H1 (cell line): ENCODE measurements at regions not wholly inside any gene's neighbourhood (a gene's known extent, or its start where the extent isn't known, plus 50 kb on each side); places are given as distances from the start of the nearest gene placed in this dataset.
"Not testable (repeated sequence)": the region's sequence is repeated elsewhere in the genome, so short reads cannot be mapped to it uniquely, and the experiment has no call there.

Source experiments
- CTCF ChIA-PET: fragments of 300-600 bp; sonication (Branson Sonifier 250); formaldehyde crosslinking; loops from one replicate; lab custom pipeline; 2021; ENCODE audit not compliant: partially characterized antibody; lab: Charles Lee
- POLR2A ChIA-PET: fragments of 300-600 bp; sonication (Branson Sonifier 250); formaldehyde crosslinking; loops from one replicate; lab custom pipeline; 2021; ENCODE audit warnings: inconsistent platforms; ENCODE audit not compliant: partially characterized antibody; lab: Charles Lee
- DNase-seq, 2 experiments: peaks; one replicate each; pipeline versions ENCODE4 v3.0.0 to v3.0.0-alpha.2; 2010 to 2022; ENCODE audit warnings: low spot score in 2 of 2, low read depth in 1 of 2, mixed read lengths in 1 of 2
- FAIRE-seq: peaks from 2 replicates; lab custom pipeline; 2011; peaks lifted over from hg19 to GRCh38; lab: Jason Lieb, UNC
- H2AFZ ChIP-seq: 2 replicates; pipeline ENCODE4 v1.8.1; 2012; ENCODE audit warnings: low read length, inconsistent platforms
- H2AK5ac ChIP-seq: 2 replicates; pipeline ENCODE4 v1.6.1; 2013; ENCODE audit warnings: low read depth, low read length
- H2BK120ac ChIP-seq: replicated peaks from 2 replicates; pipeline ENCODE3; 2013; ENCODE audit warnings: low read depth, low read length, inconsistent platforms
- H2BK12ac ChIP-seq: 2 replicates; pipeline ENCODE4 v1.6.1; 2013; ENCODE audit warnings: low read depth, low read length
- H2BK15ac ChIP-seq: 2 replicates; pipeline ENCODE4 v1.6.1; 2013; ENCODE audit warnings: low read length
- H2BK20ac ChIP-seq: 2 replicates; pipeline ENCODE4 v1.6.1; 2013; ENCODE audit warnings: low read length
- H2BK5ac ChIP-seq: 2 replicates; pipeline ENCODE4 v1.6.1; 2013; ENCODE audit warnings: low read depth, low read length
- H3K14ac ChIP-seq: 2 replicates; pipeline ENCODE4 v1.6.1; 2013; ENCODE audit warnings: inconsistent platforms; ENCODE audit not compliant: insufficient read length
- H3K18ac ChIP-seq: 2 replicates; pipeline ENCODE4 v1.6.1; 2013; ENCODE audit warnings: low read length; ENCODE audit errors: extremely low read depth
- H3K23ac ChIP-seq: 2 replicates; pipeline ENCODE4 v1.6.1; 2013; ENCODE audit warnings: inconsistent platforms; ENCODE audit not compliant: insufficient read length
- H3K23me2 ChIP-seq: 2 replicates; pipeline ENCODE4 v1.6.1; 2013; ENCODE audit warnings: low read depth, low read length
- H3K27ac ChIP-seq: 2 replicates; pipeline ENCODE4 v1.6.1; 2011; ENCODE audit warnings: low read depth, low read length, inconsistent platforms
- H3K27me3 ChIP-seq, 4 experiments: replicated peaks in 1 of 4; 1 replicate in 1 of 4; 2 replicates in 3 of 4; pipeline versions ENCODE4 v1.6.1 to v1.8.1; 2011 to 2013; ENCODE audit warnings: low read length in 3 of 4, mild to moderate bottlenecking in 3 of 4, inconsistent platforms in 2 of 4, mixed read lengths in 2 of 4, moderate library complexity in 1 of 4; ENCODE audit not compliant: control insufficient read depth in 3 of 4, insufficient read depth in 3 of 4; ENCODE audit errors: extremely low read depth in 1 of 4
- H3K36me3 ChIP-seq, 4 experiments: 2 replicates each; pipeline versions ENCODE4 v1.6.1 to v1.8.1; 2011 to 2013; ENCODE audit warnings: mild to moderate bottlenecking in 4 of 4, low read length in 3 of 4, moderate library complexity in 2 of 4, control low read depth in 1 of 4, inconsistent platforms in 1 of 4; ENCODE audit not compliant: insufficient read depth in 4 of 4, control insufficient read depth in 2 of 4
- H3K4ac ChIP-seq: replicated peaks from 2 replicates; pipeline ENCODE3; 2013; ENCODE audit warnings: low read length, low read depth, mixed read lengths, inconsistent platforms; ENCODE audit not compliant: insufficient read length
- H3K4me1 ChIP-seq, 4 experiments: replicated peaks in 1 of 4; 1 replicate in 1 of 4; 2 replicates in 3 of 4; pipeline versions ENCODE4 v1.6.1 to v1.8.1; 2011 to 2013; ENCODE audit warnings: low read length in 3 of 4, inconsistent platforms in 2 of 4, mixed read lengths in 1 of 4; ENCODE audit not compliant: insufficient read depth in 4 of 4, control insufficient read depth in 3 of 4
- H3K4me2 ChIP-seq, 2 experiments: 2 replicates each; pipeline versions ENCODE4 v1.6.1 to v1.8.1; 2011 to 2013; ENCODE audit warnings: low read depth in 2 of 2, low read length in 2 of 2, control low read depth in 1 of 2, inconsistent platforms in 1 of 2, mild to moderate bottlenecking in 1 of 2; ENCODE audit not compliant: insufficient read depth in 1 of 2
- H3K4me3 ChIP-seq, 4 experiments: fragments of 200-600, 300-600 bp in 1 of 4; sonication (generic), shearing (Covaris generic), sonication (Bioruptor Twin) in 1 of 4; 2 replicates each; pipeline versions ENCODE4 v1.5.1 to v1.8.1; 2011 to 2016; ENCODE audit warnings: low read length in 4 of 4, low read depth in 3 of 4, control low read depth in 2 of 4, inconsistent platforms in 2 of 4, mild to moderate bottlenecking in 2 of 4, mixed read lengths in 1 of 4, moderate library complexity in 1 of 4; ENCODE audit not compliant: insufficient read depth in 2 of 4; ENCODE audit errors: extremely low read depth in 1 of 4
- H3K56ac ChIP-seq: replicated peaks from 2 replicates; pipeline ENCODE3; 2013; ENCODE audit warnings: low read depth, mild to moderate bottlenecking, mixed read lengths, low read length, inconsistent platforms; ENCODE audit not compliant: insufficient read length
- H3K79me1 ChIP-seq: 2 replicates; pipeline ENCODE4 v1.6.1; 2013; ENCODE audit warnings: low read depth, low read length, control low read depth
- H3K79me2 ChIP-seq, 2 experiments: 2 replicates each; pipeline versions ENCODE4 v1.6.1 to v1.8.1; 2012 to 2013; ENCODE audit warnings: low read length in 2 of 2, mild to moderate bottlenecking in 2 of 2, inconsistent platforms in 1 of 2; ENCODE audit not compliant: insufficient read depth in 2 of 2, control insufficient read depth in 1 of 2
- H3K9ac ChIP-seq, 4 experiments: replicated peaks in 1 of 4; 1 replicate in 1 of 4; 2 replicates in 3 of 4; pipeline versions ENCODE4 v1.6.1 to v1.8.1; 2011 to 2013; ENCODE audit warnings: low read depth in 3 of 4, low read length in 3 of 4, control low read depth in 2 of 4, mild to moderate bottlenecking in 2 of 4, moderate library complexity in 2 of 4, inconsistent platforms in 1 of 4; ENCODE audit errors: extremely low read depth in 1 of 4
- H3K9me3 ChIP-seq, 2 experiments: 2 replicates each; pipeline versions ENCODE4 v1.6.1 to v1.8.1; 2012 to 2013; ENCODE audit warnings: mild to moderate bottlenecking in 2 of 2, moderate library complexity in 2 of 2, control low read depth in 1 of 2, inconsistent platforms in 1 of 2, low read depth in 1 of 2, low read length in 1 of 2, mixed read lengths in 1 of 2; ENCODE audit not compliant: insufficient read depth in 2 of 2
- H4K20me1 ChIP-seq, 2 experiments: replicated peaks in 1 of 2; 2 replicates each; pipeline versions ENCODE3 to v1.8.1; 2011 to 2013; ENCODE audit warnings: inconsistent platforms in 2 of 2, low read length in 2 of 2, mild to moderate bottlenecking in 1 of 2; ENCODE audit not compliant: insufficient read depth in 2 of 2, control insufficient read depth in 1 of 2
- H4K5ac ChIP-seq: 2 replicates; pipeline ENCODE4 v1.6.1; 2013; ENCODE audit warnings: low read length, low read depth, mixed read lengths, inconsistent platforms; ENCODE audit not compliant: insufficient read length
- H4K8ac ChIP-seq: 2 replicates; pipeline ENCODE4 v1.8.0; 2013; ENCODE audit warnings: mild to moderate bottlenecking, moderate library complexity, low read length, inconsistent platforms; ENCODE audit not compliant: insufficient read depth; ENCODE audit errors: extremely low read depth
- H4K91ac ChIP-seq: replicated peaks from 2 replicates; pipeline ENCODE3; 2013; ENCODE audit warnings: low read length, mixed read lengths, inconsistent platforms; ENCODE audit not compliant: insufficient read length
- WGBS, 2 experiments: shearing (Covaris generic) in 1 of 2; methylation state at CpG; one replicate each; pipeline versions ENCODE4 v1.1.6 to v1.1.7; 2013 to 2015; ENCODE audit warnings: low lambda C conversion rate in 2 of 2, mixed read lengths in 2 of 2, inconsistent platforms in 1 of 2, low coverage in 1 of 2, missing lambda C conversion rate in 1 of 2; ENCODE audit not compliant: insufficient replicate concordance in 2 of 2, insufficient coverage in 1 of 2, insufficient read length in 1 of 2; ENCODE audit errors: extremely low coverage in 1 of 2, missing lambda C conversion rate in 1 of 2; 5-methylcytosine and 5-hydroxymethylcytosine counted together

- H3K4ac ChIP-seq, H3K18ac ChIP-seq, H4K8ac ChIP-seq, H2AK5ac ChIP-seq, H2BK120ac ChIP-seq, H3K79me1 ChIP-seq, H3K23me2 ChIP-seq, H3K56ac ChIP-seq, H2BK20ac ChIP-seq, DNase-seq, H3K23ac ChIP-seq, H4K5ac ChIP-seq, POLR2A ChIA-PET, H3K36me3 ChIP-seq, H4K20me1 ChIP-seq, H3K9me3 ChIP-seq, FAIRE-seq, H3K9ac ChIP-seq, H2AFZ ChIP-seq, H2BK15ac ChIP-seq, H4K91ac ChIP-seq, H3K14ac ChIP-seq, H3K4me2 ChIP-seq, H2BK5ac ChIP-seq, H3K79me2 ChIP-seq, H3K27ac ChIP-seq, H3K4me3 ChIP-seq, H3K27me3 ChIP-seq, H2BK12ac ChIP-seq, H3K4me1 ChIP-seq: not testable (repeated sequence)
- CTCF ChIA-PET = interaction anchor here (0.6 to 3.9 kb wide), 2 partner anchors 10 to 72 kb away, joined by 6 to 22 read pairs; no protein-coding TSS in a partner anchor
- 84% methylated on average over 10 of the region's 10 CpGs; no CpG with 5 or more reads in 1 of the 2 experiments for WGBS, 2 experiments
Observed at GRCh38 chr1:9445081-9445480, 94.2 kb upstream of the SLC25A33 start.
